ENCODE measurements at regions not wholly inside any gene's neighbourhood (a gene's known extent, or its start where the extent isn't known, plus 50 kb on each side); places are given as distances from the start of the nearest gene placed in this dataset.

DNA sequence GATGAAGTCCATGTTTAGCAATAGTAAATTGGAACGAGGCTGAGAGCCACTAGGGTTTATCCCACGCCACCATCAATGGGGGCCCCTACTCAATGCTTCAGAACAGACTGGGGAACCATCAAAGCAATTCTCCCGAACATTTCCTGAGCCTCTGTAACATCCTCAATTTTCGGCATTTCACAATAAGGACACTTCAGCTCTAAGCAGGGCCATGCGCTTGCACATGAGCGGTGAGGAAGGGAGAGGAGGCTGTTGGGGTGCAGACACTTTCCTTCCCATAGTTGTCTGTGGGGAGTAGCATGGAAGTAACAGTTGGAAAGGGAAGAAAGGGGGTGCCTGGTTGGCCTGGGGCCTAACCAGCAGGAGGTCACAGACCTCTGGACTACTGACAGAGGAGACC lies 129.9 kb upstream of the PRMT8 start:
- TF ChIP-seq EZH2 (IDR thresholded peaks at IDR 0.05; ENCODE audit: borderline replicate concordance, low read depth, low read length, severe bottlenecking) = no peak
- TF ChIP-seq, protein P1, sequence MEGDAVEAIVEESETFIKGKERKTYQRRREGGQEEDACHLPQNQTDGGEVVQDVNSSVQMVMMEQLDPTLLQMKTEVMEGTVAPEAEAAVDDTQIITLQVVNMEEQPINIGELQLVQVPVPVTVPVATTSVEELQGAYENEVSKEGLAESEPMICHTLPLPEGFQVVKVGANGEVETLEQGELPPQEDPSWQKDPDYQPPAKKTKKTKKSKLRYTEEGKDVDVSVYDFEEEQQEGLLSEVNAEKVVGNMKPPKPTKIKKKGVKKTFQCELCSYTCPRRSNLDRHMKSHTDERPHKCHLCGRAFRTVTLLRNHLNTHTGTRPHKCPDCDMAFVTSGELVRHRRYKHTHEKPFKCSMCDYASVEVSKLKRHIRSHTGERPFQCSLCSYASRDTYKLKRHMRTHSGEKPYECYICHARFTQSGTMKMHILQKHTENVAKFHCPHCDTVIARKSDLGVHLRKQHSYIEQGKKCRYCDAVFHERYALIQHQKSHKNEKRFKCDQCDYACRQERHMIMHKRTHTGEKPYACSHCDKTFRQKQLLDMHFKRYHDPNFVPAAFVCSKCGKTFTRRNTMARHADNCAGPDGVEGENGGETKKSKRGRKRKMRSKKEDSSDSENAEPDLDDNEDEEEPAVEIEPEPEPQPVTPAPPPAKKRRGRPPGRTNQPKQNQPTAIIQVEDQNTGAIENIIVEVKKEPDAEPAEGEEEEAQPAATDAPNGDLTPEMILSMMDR (IDR thresholded peaks at IDR 0.05; ENCODE audit: extremely low read depth in 1 of 2, insufficient read depth in 1 of 2, low read depth in 1 of 2, low read length in 2 of 2) = no peak
- TF ChIP-seq POLR2A (IDR thresholded peaks at IDR 0.05; ENCODE audit: low read depth, low read length) = no peak
- no peak for TF ChIP-seq POLR2AphosphoS5 (IDR thresholded peaks at IDR 0.05; ENCODE audit: insufficient read depth, low read depth, low read length)
- TF ChIP-seq MYC (IDR thresholded peaks at IDR 0.05; ENCODE audit: low read depth, low read length) = no peak
- no peak for TF ChIP-seq JUN (IDR thresholded peaks at IDR 0.05; ENCODE audit: borderline replicate concordance, insufficient read depth, insufficient read length, low read depth)
